H1 (cell line): ENCODE measurements at regions not wholly inside any gene's neighbourhood (a gene's known extent, or its start where the extent isn't known, plus 50 kb on each side); places are given as distances from the start of the nearest gene placed in this dataset.

Source experiments
- CTCF ChIA-PET: fragments of 300-600 bp; sonication (Branson Sonifier 250); formaldehyde crosslinking; loops from one replicate; lab custom pipeline; 2021; ENCODE audit not compliant: partially characterized antibody; lab: Charles Lee
- POLR2A ChIA-PET: fragments of 300-600 bp; sonication (Branson Sonifier 250); formaldehyde crosslinking; loops from one replicate; lab custom pipeline; 2021; ENCODE audit warnings: inconsistent platforms; ENCODE audit not compliant: partially characterized antibody; lab: Charles Lee
- DNase-seq, 2 experiments: peaks; one replicate each; pipeline versions ENCODE4 v3.0.0 to v3.0.0-alpha.2; 2010 to 2022; ENCODE audit warnings: low spot score in 2 of 2, low read depth in 1 of 2, mixed read lengths in 1 of 2
- FAIRE-seq: peaks from 2 replicates; lab custom pipeline; 2011; peaks lifted over from hg19 to GRCh38; lab: Jason Lieb, UNC
- H2AFZ ChIP-seq: 2 replicates; pipeline ENCODE4 v1.8.1; 2012; ENCODE audit warnings: low read length, inconsistent platforms
- H2AK5ac ChIP-seq: 2 replicates; pipeline ENCODE4 v1.6.1; 2013; ENCODE audit warnings: low read depth, low read length
- H2BK120ac ChIP-seq: replicated peaks from 2 replicates; pipeline ENCODE3; 2013; ENCODE audit warnings: low read depth, low read length, inconsistent platforms
- H2BK12ac ChIP-seq: 2 replicates; pipeline ENCODE4 v1.6.1; 2013; ENCODE audit warnings: low read depth, low read length
- H2BK15ac ChIP-seq: 2 replicates; pipeline ENCODE4 v1.6.1; 2013; ENCODE audit warnings: low read length
- H2BK20ac ChIP-seq: 2 replicates; pipeline ENCODE4 v1.6.1; 2013; ENCODE audit warnings: low read length
- H2BK5ac ChIP-seq: 2 replicates; pipeline ENCODE4 v1.6.1; 2013; ENCODE audit warnings: low read depth, low read length
- H3K14ac ChIP-seq: 2 replicates; pipeline ENCODE4 v1.6.1; 2013; ENCODE audit warnings: inconsistent platforms; ENCODE audit not compliant: insufficient read length
- H3K18ac ChIP-seq: 2 replicates; pipeline ENCODE4 v1.6.1; 2013; ENCODE audit warnings: low read length; ENCODE audit errors: extremely low read depth
- H3K23ac ChIP-seq: 2 replicates; pipeline ENCODE4 v1.6.1; 2013; ENCODE audit warnings: inconsistent platforms; ENCODE audit not compliant: insufficient read length
- H3K23me2 ChIP-seq: 2 replicates; pipeline ENCODE4 v1.6.1; 2013; ENCODE audit warnings: low read depth, low read length
- H3K27ac ChIP-seq: 2 replicates; pipeline ENCODE4 v1.6.1; 2011; ENCODE audit warnings: low read depth, low read length, inconsistent platforms
- H3K27me3 ChIP-seq, 4 experiments: replicated peaks in 1 of 4; 1 replicate in 1 of 4; 2 replicates in 3 of 4; pipeline versions ENCODE4 v1.6.1 to v1.8.1; 2011 to 2013; ENCODE audit warnings: low read length in 3 of 4, mild to moderate bottlenecking in 3 of 4, inconsistent platforms in 2 of 4, mixed read lengths in 2 of 4, moderate library complexity in 1 of 4; ENCODE audit not compliant: control insufficient read depth in 3 of 4, insufficient read depth in 3 of 4; ENCODE audit errors: extremely low read depth in 1 of 4
- H3K36me3 ChIP-seq, 4 experiments: 2 replicates each; pipeline versions ENCODE4 v1.6.1 to v1.8.1; 2011 to 2013; ENCODE audit warnings: mild to moderate bottlenecking in 4 of 4, low read length in 3 of 4, moderate library complexity in 2 of 4, control low read depth in 1 of 4, inconsistent platforms in 1 of 4; ENCODE audit not compliant: insufficient read depth in 4 of 4, control insufficient read depth in 2 of 4
- H3K4ac ChIP-seq: replicated peaks from 2 replicates; pipeline ENCODE3; 2013; ENCODE audit warnings: low read length, low read depth, mixed read lengths, inconsistent platforms; ENCODE audit not compliant: insufficient read length
- H3K4me1 ChIP-seq, 4 experiments: replicated peaks in 1 of 4; 1 replicate in 1 of 4; 2 replicates in 3 of 4; pipeline versions ENCODE4 v1.6.1 to v1.8.1; 2011 to 2013; ENCODE audit warnings: low read length in 3 of 4, inconsistent platforms in 2 of 4, mixed read lengths in 1 of 4; ENCODE audit not compliant: insufficient read depth in 4 of 4, control insufficient read depth in 3 of 4
- H3K4me2 ChIP-seq, 2 experiments: 2 replicates each; pipeline versions ENCODE4 v1.6.1 to v1.8.1; 2011 to 2013; ENCODE audit warnings: low read depth in 2 of 2, low read length in 2 of 2, control low read depth in 1 of 2, inconsistent platforms in 1 of 2, mild to moderate bottlenecking in 1 of 2; ENCODE audit not compliant: insufficient read depth in 1 of 2
- H3K4me3 ChIP-seq, 4 experiments: fragments of 200-600, 300-600 bp in 1 of 4; sonication (generic), shearing (Covaris generic), sonication (Bioruptor Twin) in 1 of 4; 2 replicates each; pipeline versions ENCODE4 v1.5.1 to v1.8.1; 2011 to 2016; ENCODE audit warnings: low read length in 4 of 4, low read depth in 3 of 4, control low read depth in 2 of 4, inconsistent platforms in 2 of 4, mild to moderate bottlenecking in 2 of 4, mixed read lengths in 1 of 4, moderate library complexity in 1 of 4; ENCODE audit not compliant: insufficient read depth in 2 of 4; ENCODE audit errors: extremely low read depth in 1 of 4
- H3K56ac ChIP-seq: replicated peaks from 2 replicates; pipeline ENCODE3; 2013; ENCODE audit warnings: low read depth, mild to moderate bottlenecking, mixed read lengths, low read length, inconsistent platforms; ENCODE audit not compliant: insufficient read length
- H3K79me1 ChIP-seq: 2 replicates; pipeline ENCODE4 v1.6.1; 2013; ENCODE audit warnings: low read depth, low read length, control low read depth
- H3K79me2 ChIP-seq, 2 experiments: 2 replicates each; pipeline versions ENCODE4 v1.6.1 to v1.8.1; 2012 to 2013; ENCODE audit warnings: low read length in 2 of 2, mild to moderate bottlenecking in 2 of 2, inconsistent platforms in 1 of 2; ENCODE audit not compliant: insufficient read depth in 2 of 2, control insufficient read depth in 1 of 2
- H3K9ac ChIP-seq, 4 experiments: replicated peaks in 1 of 4; 1 replicate in 1 of 4; 2 replicates in 3 of 4; pipeline versions ENCODE4 v1.6.1 to v1.8.1; 2011 to 2013; ENCODE audit warnings: low read depth in 3 of 4, low read length in 3 of 4, control low read depth in 2 of 4, mild to moderate bottlenecking in 2 of 4, moderate library complexity in 2 of 4, inconsistent platforms in 1 of 4; ENCODE audit errors: extremely low read depth in 1 of 4
- H3K9me3 ChIP-seq, 2 experiments: 2 replicates each; pipeline versions ENCODE4 v1.6.1 to v1.8.1; 2012 to 2013; ENCODE audit warnings: mild to moderate bottlenecking in 2 of 2, moderate library complexity in 2 of 2, control low read depth in 1 of 2, inconsistent platforms in 1 of 2, low read depth in 1 of 2, low read length in 1 of 2, mixed read lengths in 1 of 2; ENCODE audit not compliant: insufficient read depth in 2 of 2
- H4K20me1 ChIP-seq, 2 experiments: replicated peaks in 1 of 2; 2 replicates each; pipeline versions ENCODE3 to v1.8.1; 2011 to 2013; ENCODE audit warnings: inconsistent platforms in 2 of 2, low read length in 2 of 2, mild to moderate bottlenecking in 1 of 2; ENCODE audit not compliant: insufficient read depth in 2 of 2, control insufficient read depth in 1 of 2
- H4K5ac ChIP-seq: 2 replicates; pipeline ENCODE4 v1.6.1; 2013; ENCODE audit warnings: low read length, low read depth, mixed read lengths, inconsistent platforms; ENCODE audit not compliant: insufficient read length
- H4K8ac ChIP-seq: 2 replicates; pipeline ENCODE4 v1.8.0; 2013; ENCODE audit warnings: mild to moderate bottlenecking, moderate library complexity, low read length, inconsistent platforms; ENCODE audit not compliant: insufficient read depth; ENCODE audit errors: extremely low read depth
- H4K91ac ChIP-seq: replicated peaks from 2 replicates; pipeline ENCODE3; 2013; ENCODE audit warnings: low read length, mixed read lengths, inconsistent platforms; ENCODE audit not compliant: insufficient read length
- CTBP2 ChIP-seq: IDR thresholded peaks from 2 replicates; pipeline ENCODE4 v1.7.0; 2011; ENCODE audit warnings: borderline replicate concordance, mild to moderate bottlenecking, moderate library complexity, mixed read lengths, low read length; ENCODE audit not compliant: insufficient read depth, insufficient read length
- WGBS, 2 experiments: shearing (Covaris generic) in 1 of 2; methylation state at CpG; one replicate each; pipeline versions ENCODE4 v1.1.6 to v1.1.7; 2013 to 2015; ENCODE audit warnings: low lambda C conversion rate in 2 of 2, mixed read lengths in 2 of 2, inconsistent platforms in 1 of 2, low coverage in 1 of 2, missing lambda C conversion rate in 1 of 2; ENCODE audit not compliant: insufficient replicate concordance in 2 of 2, insufficient coverage in 1 of 2, insufficient read length in 1 of 2; ENCODE audit errors: extremely low coverage in 1 of 2, missing lambda C conversion rate in 1 of 2; 5-methylcytosine and 5-hydroxymethylcytosine counted together

- Histone ChIP-seq H3K4me1 (no peaks in the 10 kb centered on the region), H3K4ac (no peak overlapping the region), H3K23ac (no peak overlapping the region), H4K5ac (no peak overlapping the region), H3K79me2 (no peaks in the 10 kb centered on the region), H2BK120ac (no peak overlapping the region), H3K9ac (no peak overlapping the region), H2BK12ac (no peak overlapping the region), H3K4me3 (no peak overlapping the region), H3K56ac (no peak overlapping the region), H3K18ac (no peak overlapping the region), H2AK5ac (no peak overlapping the region), H3K4me2 (no peak overlapping the region), H3K36me3 (no peaks in the 10 kb centered on the region), H2BK20ac (no peak overlapping the region), H3K27ac (no peak overlapping the region), H2BK15ac (no peak overlapping the region), H2AFZ (no peak overlapping the region), H4K8ac (no peak overlapping the region), H3K14ac (no peak overlapping the region), H2BK5ac (no peak overlapping the region), H3K27me3 (no peaks in the 10 kb centered on the region), H3K23me2 (no peaks in the 10 kb centered on the region), H4K91ac (no peak overlapping the region), H4K20me1 (no peaks in the 10 kb centered on the region), H3K9me3 (no peaks in the 10 kb centered on the region), H3K79me1 (no peaks in the 10 kb centered on the region)
- ChIA-PET POLR2A (interaction anchor here (1.4 kb wide), 1 partner anchor 13 kb away, joined by 3 read pairs; no protein-coding TSS in a partner anchor), CTCF (interaction anchor here (1.4 kb wide), 1 partner anchor 305 kb away, joined by 3 read pairs; no protein-coding TSS in a partner anchor)
- DNase-seq (no peak), FAIRE-seq (no peak)
- WGBS, 2 experiments: 85% methylated on average over 5 of the region's 5 CpGs; no CpG with 5 or more reads in 1 of the 2 experiments
- TF ChIP-seq CTBP2: no peak
- TF ChIP-seq, all 59 proteins: peak for 0
Observed at GRCh38 chr9:3768286-3768685, 242.5 kb upstream of the RFX3 start.
